Small intestine (tissue), 7 donors: ENCODE measurements at regions not wholly inside any gene's neighbourhood (a gene's known extent, or its start where the extent isn't known, plus 50 kb on each side); places are given as distances from the start of the nearest gene placed in this dataset.

Experiments used
- DNase-seq, 2 donors: peaks; one replicate each; pipeline versions ENCODE4 v3.0.0 to v3.0.0-alpha.2; 2013
- FAIRE-seq: peaks from 2 replicates; lab custom pipeline; 2012; peaks lifted over from hg19 to GRCh38; lab: Jason Lieb, UNC
- H3K27ac ChIP-seq, 3 donors: one replicate each; pipeline ENCODE4 v1.5.1; 2013; ENCODE audit warnings: low read length in 2 of 3, mild to moderate bottlenecking in 2 of 3, control low read depth in 1 of 3, inconsistent platforms in 1 of 3, low read depth in 1 of 3, moderate library complexity in 1 of 3
- H3K27me3 ChIP-seq, 3 donors: one replicate each; pipeline ENCODE4 v1.6.1; 2013; ENCODE audit warnings: low read length in 3 of 3, inconsistent platforms in 1 of 3; ENCODE audit not compliant: control insufficient read depth in 3 of 3, insufficient read depth in 3 of 3
- H3K36me3 ChIP-seq, 3 donors: one replicate each; pipeline ENCODE4 v1.6.1; 2013; ENCODE audit warnings: low read length in 3 of 3, inconsistent platforms in 1 of 3, low read depth in 1 of 3, mild to moderate bottlenecking in 1 of 3, moderate library complexity in 1 of 3; ENCODE audit not compliant: control insufficient read depth in 3 of 3, insufficient read depth in 2 of 3
- H3K4me1 ChIP-seq, 3 donors: one replicate each; pipeline ENCODE4 v1.6.1; 2013; ENCODE audit warnings: low read length in 2 of 3, inconsistent platforms in 1 of 3, low read depth in 1 of 3, mild to moderate bottlenecking in 1 of 3, moderate library complexity in 1 of 3; ENCODE audit not compliant: control insufficient read depth in 3 of 3, insufficient read depth in 2 of 3
- H3K4me3 ChIP-seq, 3 donors: one replicate each; pipeline ENCODE4 v1.5.1; 2013; ENCODE audit warnings: low read length in 3 of 3, control low read depth in 1 of 3, inconsistent platforms in 1 of 3, low read depth in 1 of 3, mild to moderate bottlenecking in 1 of 3, moderate library complexity in 1 of 3
- H3K9me3 ChIP-seq, 2 donors: one replicate each; pipeline ENCODE4 v1.6.1; 2013; ENCODE audit warnings: low read depth in 1 of 2, low read length in 1 of 2; ENCODE audit not compliant: control insufficient read depth in 2 of 2, insufficient read depth in 1 of 2
- WGBS, 3 donors: extraction: QIAGEN DNeasy Blood & Tissue Kit; methylation state at CpG; one replicate each; pipeline ENCODE4 v1.1.7; 2013; 5-methylcytosine and 5-hydroxymethylcytosine counted together
- donor health status: healthy with polysubstance abuse.
- donor health status: control.
- donor health status: control.
- donor health status: Bipolar disorder and iron deficiency.
- donor health status: healthy.

DNA sequence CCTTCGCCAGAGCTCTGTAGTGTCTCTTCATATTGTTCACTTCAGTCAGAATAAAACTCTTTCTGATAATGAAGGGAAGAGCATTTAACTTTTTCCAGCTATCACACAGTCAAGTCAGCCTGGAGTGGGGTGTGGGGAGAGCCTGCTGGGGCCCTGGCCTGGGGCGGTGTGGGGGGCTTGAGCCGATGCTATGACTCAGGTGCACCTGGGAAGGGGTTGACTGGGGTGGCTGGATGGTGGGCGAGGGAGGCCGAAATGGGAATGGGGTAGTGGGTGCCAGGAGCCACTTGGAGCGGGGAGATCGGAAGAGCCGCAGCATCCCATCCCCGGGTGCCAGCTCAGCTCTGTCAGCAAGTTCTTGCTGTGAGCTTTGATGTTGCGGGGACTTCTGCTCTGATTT is 100.9 kb downstream of the NXPE2 start:
- Histone ChIP-seq H3K36me3 (no peaks in the 10 kb centered on the region), H3K27ac (no peak overlapping the region), H3K4me3 (no peak overlapping the region), H3K9me3 (no peaks in the 10 kb centered on the region), H3K27me3 (no peaks in the 10 kb centered on the region), H3K4me1 (peaks cover 0 to 3% (median under 1%) of the 10 kb centered on the region in 3 donors)
- FAIRE-seq, result no peak
- no peak for DNase-seq
- 87 to 96% (median 95%) methylated on average over 10 of the region's 10 CpGs for WGBS, 3 donors

DNA sequence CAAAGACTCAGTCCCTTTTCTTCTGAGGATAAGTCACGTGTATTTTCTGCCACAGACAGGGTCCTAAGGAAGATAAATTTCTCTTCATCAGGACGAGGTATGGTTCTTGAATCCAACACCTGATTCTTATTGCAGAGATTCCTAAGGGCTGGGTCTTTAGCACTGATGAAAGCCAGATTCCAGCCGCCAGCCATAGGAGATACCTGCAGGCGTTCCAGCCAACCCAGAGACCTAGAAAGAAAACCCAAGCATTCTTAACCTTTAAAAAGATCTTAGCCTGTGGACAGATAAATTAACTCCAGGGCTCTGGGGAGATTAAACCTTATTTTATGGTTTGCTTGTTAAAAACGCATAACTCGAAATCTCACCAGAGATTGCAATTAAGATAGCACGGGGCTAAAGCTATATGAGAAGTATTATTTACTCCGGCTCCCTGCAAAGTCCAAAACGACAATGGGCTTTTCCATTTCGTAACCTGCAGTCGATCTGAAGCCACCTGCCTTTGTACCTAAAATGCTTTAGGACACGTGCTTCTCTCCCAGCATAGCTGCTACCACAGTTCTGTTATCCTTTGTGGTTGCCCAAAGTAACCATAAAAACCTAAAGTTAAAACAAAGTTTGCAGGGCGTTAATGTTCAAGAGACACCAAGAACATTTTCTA is 104.5 kb downstream of the NXPE2 start:
- DNase-seq (no peak), FAIRE-seq (no peak)
- Histone ChIP-seq H3K4me1 (peaks cover 0 to 12% (median 2%) of the 10 kb centered on the region in 3 donors), H3K36me3 (no peaks in the 10 kb centered on the region), H3K9me3 (no peaks in the 10 kb centered on the region), H3K4me3 (no peak overlapping the region), H3K27ac (no peak overlapping the region), H3K27me3 (no peaks in the 10 kb centered on the region)
- 72 to 80% (median 76%) methylated on average over 13 of the region's 13 CpGs for WGBS, 3 donors

DNA sequence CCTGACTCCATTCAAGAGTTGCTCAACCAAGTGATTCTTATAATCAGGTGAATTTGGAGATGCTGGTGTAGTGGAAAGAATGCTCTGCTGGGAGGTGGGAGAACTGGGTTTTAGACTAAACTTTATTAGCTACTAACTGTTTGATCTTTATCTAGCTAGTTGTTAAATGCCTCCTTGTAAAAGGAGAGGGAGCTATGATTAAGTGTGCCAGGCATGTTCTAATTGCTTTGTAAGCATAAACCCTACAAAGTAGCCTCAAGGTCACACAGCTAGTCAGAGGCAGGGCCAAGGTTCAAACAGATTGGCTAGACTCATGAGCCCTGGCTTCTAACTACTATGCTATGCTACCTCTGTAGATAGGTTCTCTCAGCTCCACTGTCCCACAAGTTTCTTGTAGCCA is 105.5 kb downstream of the NXPE2 start:
- Histone ChIP-seq H3K36me3 (no peaks in the 10 kb centered on the region), H3K9me3 (no peaks in the 10 kb centered on the region), H3K4me1 (peaks cover 0 to 12% (median 2%) of the 10 kb centered on the region in 3 donors), H3K27ac (no peak overlapping the region), H3K27me3 (peaks cover 0 to 2% (median 0%) of the 10 kb centered on the region in 3 donors), H3K4me3 (no peak overlapping the region)
- DNase-seq (peak; percentile 55 to 88), FAIRE-seq (no peak)

DNA sequence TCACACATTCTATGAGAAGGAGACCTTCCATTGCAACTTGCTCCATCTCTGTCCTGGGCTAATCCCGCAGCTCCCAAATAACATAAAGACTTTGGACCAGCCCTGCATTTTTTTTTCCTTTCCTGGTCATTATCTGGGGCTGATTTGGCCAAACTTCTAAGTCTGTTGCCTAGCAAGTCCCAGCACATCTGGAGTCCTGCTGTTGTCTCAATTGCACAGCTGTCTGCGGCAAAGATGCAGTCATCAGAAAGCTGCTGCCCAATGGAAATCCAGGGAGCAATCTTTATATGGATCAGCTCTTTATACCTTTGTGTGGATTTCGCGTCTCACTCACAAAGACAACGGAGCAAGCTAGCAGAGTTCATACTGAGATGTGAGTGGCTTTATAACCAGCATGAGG is 105.9 kb downstream of the NXPE2 start:
- H3K27me3 ChIP-seq, result peaks cover 0 to 2% (median 0%) of the 10 kb centered on the region in 3 donors
- 25 to 58% (median 45%) methylated on average over 5 of the region's 5 CpGs for WGBS, 3 donors
- no peaks in the 10 kb centered on the region for H3K9me3 ChIP-seq
- no peak overlapping the region for H3K4me3 ChIP-seq
- no peaks in the 10 kb centered on the region for H3K36me3 ChIP-seq
- FAIRE-seq, result no peak
- H3K4me1 ChIP-seq, result peaks cover 0 to 12% (median 2%) of the 10 kb centered on the region in 3 donors
- H3K27ac ChIP-seq, result no peak overlapping the region
- no peak for DNase-seq

DNA sequence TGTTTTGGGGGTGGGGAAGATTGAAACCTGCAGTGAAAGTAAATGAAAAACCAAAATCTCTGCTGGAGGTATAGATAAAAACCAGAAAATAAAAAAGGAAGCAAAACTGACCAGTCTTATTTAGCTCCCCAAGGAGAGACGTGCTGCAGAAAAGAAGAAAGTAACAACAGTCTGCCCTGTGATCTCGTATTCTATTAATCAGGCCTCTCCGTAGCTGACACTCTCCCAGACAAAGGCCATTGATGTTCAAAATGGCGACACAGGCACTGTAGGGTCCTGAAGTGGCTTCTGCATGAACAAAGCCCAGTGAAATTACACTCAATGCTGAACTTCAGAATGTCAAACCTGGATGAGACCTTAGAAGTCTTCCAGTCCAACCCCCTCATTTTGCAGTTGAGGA is 106.6 kb downstream of the NXPE2 start:
- no peak for FAIRE-seq
- H3K27ac ChIP-seq, result no peak overlapping the region
- DNase-seq, result no peak
- H3K4me3 ChIP-seq, result no peak overlapping the region
- peaks cover 0 to 2% (median 0%) of the 10 kb centered on the region in 3 donors for H3K27me3 ChIP-seq
- H3K36me3 ChIP-seq, result no peaks in the 10 kb centered on the region
- H3K9me3 ChIP-seq, result no peaks in the 10 kb centered on the region
- 81 to 93% (median 91%) methylated on average over 4 of the region's 4 CpGs for WGBS, 3 donors
- peaks cover 0 to 12% (median 2%) of the 10 kb centered on the region in 3 donors for H3K4me1 ChIP-seq

DNA sequence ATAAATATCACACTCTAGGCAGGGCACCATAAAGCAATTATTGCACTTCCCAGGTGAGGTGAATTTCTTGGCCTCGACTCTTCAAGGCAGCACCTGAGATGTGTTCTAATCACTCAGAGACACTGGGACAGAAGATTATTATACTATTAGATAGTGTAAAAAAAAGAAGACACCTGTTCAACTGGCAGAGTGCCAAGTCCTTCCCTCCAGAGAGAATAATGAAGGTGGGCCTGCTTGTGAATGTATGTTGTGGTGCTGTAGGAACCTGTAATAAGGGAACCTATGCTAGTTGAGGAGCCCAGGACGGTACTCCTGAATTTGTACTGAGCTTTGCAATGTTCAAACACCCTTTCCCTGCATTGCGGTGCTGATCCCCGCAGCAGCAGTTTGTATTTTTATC is 107.5 kb downstream of the NXPE2 start:
- Histone ChIP-seq H3K27me3 (peaks cover 0 to 2% (median 0%) of the 10 kb centered on the region in 3 donors), H3K9me3 (no peaks in the 10 kb centered on the region), H3K4me1 (peaks cover 0 to 12% (median 2%) of the 10 kb centered on the region in 3 donors), H3K4me3 (no peak overlapping the region), H3K36me3 (no peaks in the 10 kb centered on the region), H3K27ac (no peak overlapping the region)
- DNase-seq (no peak), FAIRE-seq (no peak)
- WGBS, 3 donors, result 67 to 85% (median 70%) methylated on average over 4 of the region's 4 CpGs

DNA sequence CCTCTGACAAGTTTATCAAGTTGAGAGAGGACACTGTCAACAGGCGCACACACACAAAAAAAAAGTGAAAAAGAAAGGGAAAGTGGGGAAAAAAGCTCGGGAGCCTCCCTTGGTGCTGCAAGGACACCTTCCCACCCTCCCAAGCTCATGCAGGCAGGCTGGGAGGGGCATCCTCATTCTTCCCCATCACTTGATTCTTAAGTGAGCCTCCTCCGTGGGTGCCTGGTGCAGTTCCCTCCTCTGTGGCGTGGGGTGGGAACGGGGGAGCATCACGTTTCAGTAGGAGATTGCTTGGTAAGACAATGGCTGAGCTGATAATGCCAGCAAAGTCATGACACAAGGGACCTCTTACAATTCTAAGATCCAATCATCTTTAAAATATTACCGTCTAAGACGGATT is 108.8 kb downstream of the NXPE2 start:
- Histone ChIP-seq H3K27ac (no peak overlapping the region), H3K4me3 (no peak overlapping the region), H3K9me3 (no peaks in the 10 kb centered on the region), H3K4me1 (peaks cover 0 to 12% (median 2%) of the 10 kb centered on the region in 3 donors), H3K27me3 (peaks cover 0 to 2% (median 0%) of the 10 kb centered on the region in 3 donors), H3K36me3 (no peaks in the 10 kb centered on the region)
- 71 to 82% (median 82%) methylated on average over 8 of the region's 8 CpGs for WGBS, 3 donors
- FAIRE-seq, result no peak
- no peak for DNase-seq

DNA sequence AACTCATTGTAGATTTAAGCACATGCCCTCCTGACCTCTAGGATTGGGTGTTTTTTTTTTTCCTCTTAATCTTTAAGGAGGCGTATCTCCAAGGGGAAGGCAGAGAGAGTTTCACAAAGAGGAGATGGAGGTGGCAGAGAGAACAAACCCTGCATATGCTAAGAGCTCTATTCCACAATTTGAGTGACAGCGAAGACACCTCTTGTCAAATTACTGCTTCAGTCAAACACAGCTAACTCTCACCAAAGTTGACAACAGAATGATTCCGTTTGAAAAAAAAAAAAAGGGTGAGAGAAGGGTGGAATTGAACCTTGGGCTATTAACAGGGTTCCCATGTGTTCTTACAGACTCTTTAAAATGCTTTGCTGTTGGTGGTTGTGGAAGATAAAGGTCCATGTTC is 112.6 kb downstream of the NXPE2 start:
- no peaks in the 10 kb centered on the region for H3K36me3 ChIP-seq
- H3K9me3 ChIP-seq, result no peaks in the 10 kb centered on the region
- no peak for FAIRE-seq
- WGBS, 3 donors, result 49 to 68% (median 62%) methylated on average over 3 of the region's 3 CpGs
- H3K4me1 ChIP-seq, result peaks cover 0 to 3% (median 0%) of the 10 kb centered on the region in 3 donors
- H3K27me3 ChIP-seq, result peaks cover 0 to 2% (median 2%) of the 10 kb centered on the region in 3 donors
- H3K27ac ChIP-seq, result no peak overlapping the region
- no peak overlapping the region for H3K4me3 ChIP-seq
- no peak for DNase-seq
